HepG2 (cell line): ENCODE measurements at regions not wholly inside any gene's neighbourhood (a gene's known extent, or its start where the extent isn't known, plus 50 kb on each side); places are given as distances from the start of the nearest gene placed in this dataset.

Source experiments
- ATAC-seq: fragments of 200-7000 bp; cut with Tn5 transposase; 3 replicates; pipeline ENCODE4 v1.9.1; 2020; ENCODE audit warnings: mild to moderate bottlenecking, moderate library complexity
- BruUV-seq: library from RNA; stranded (reverse); fragments of 400-500 nt; replicated peaks from 2 replicates; lab custom pipeline; 2021; lab: Mats Ljungman, UMichigan
- CTCF ChIA-PET: fragments of 300-600 bp; formaldehyde crosslinking; extraction: SDS; loops from one replicate; lab custom pipeline; 2021; ENCODE audit warnings: low total read pairs, inconsistent platforms, low intra/inter-chr PET ratio; lab: Yijun Ruan, JAX
- POLR2A ChIA-PET: fragments of 350-600 bp; sonication (Branson Sonifier 250); formaldehyde crosslinking; loops from one replicate; lab custom pipeline; 2020; ENCODE audit warnings: antibody characterized with exemption, inconsistent platforms; lab: Yijun Ruan, JAX
- DNase-seq: peaks from one replicate; pipeline ENCODE4 v3.0.0-alpha.2; 2015; ENCODE audit warnings: low spot score
- FAIRE-seq: peaks from 3 replicates; lab custom pipeline; 2011; peaks lifted over from hg19 to GRCh38; lab: Jason Lieb, UNC
- H2AFZ ChIP-seq: one replicate; pipeline ENCODE4 v1.6.1; 2011; ENCODE audit warnings: low read length, inconsistent platforms
- H3K27ac ChIP-seq: fragments of 300-600 bp; 3 replicates; pipeline ENCODE4 v1.8.0; 2011; ENCODE audit warnings: mixed run types, mild to moderate bottlenecking, mixed read lengths, low read length, inconsistent platforms; ENCODE audit not compliant: insufficient read depth; ENCODE audit errors: extremely low read length
- H3K27me3 ChIP-seq, 2 experiments: fragments of 200-600 bp in 1 of 2; 2 replicates in 1 of 2; 3 replicates in 1 of 2; pipeline versions ENCODE4 v1.6.0 to v1.8.0; 2011; ENCODE audit warnings: low read length in 2 of 2, mild to moderate bottlenecking in 2 of 2, moderate library complexity in 2 of 2, inconsistent platforms in 1 of 2; ENCODE audit not compliant: insufficient read depth in 2 of 2, control insufficient read depth in 1 of 2
- H3K36me3 ChIP-seq, 2 experiments: fragments of 200-600 bp in 1 of 2; replicated peaks in 1 of 2; 2 replicates in 1 of 2; 3 replicates in 1 of 2; pipeline versions ENCODE4 v1.5.1 to v1.8.0; 2011; ENCODE audit warnings: low read length in 2 of 2, inconsistent platforms in 1 of 2; ENCODE audit not compliant: insufficient read depth in 2 of 2, control insufficient read depth in 1 of 2
- H3K4me1 ChIP-seq: 2 replicates; pipeline ENCODE4 v1.5.1; 2012; ENCODE audit warnings: low read length, inconsistent platforms; ENCODE audit not compliant: insufficient read depth
- H3K4me2 ChIP-seq: 2 replicates; pipeline ENCODE4 v1.6.0; 2011; ENCODE audit warnings: low read depth, low read length, inconsistent platforms
- H3K4me3 ChIP-seq, 3 experiments: fragments of 200-600 bp in 1 of 3; sonication (generic), shearing (Covaris generic) in 1 of 3; replicated peaks in 1 of 3; 2 replicates each; pipeline ENCODE4 v1.5.1; 2011 to 2016; ENCODE audit warnings: low read length in 3 of 3, inconsistent platforms in 2 of 3, low read depth in 2 of 3, mild to moderate bottlenecking in 2 of 3, control low read depth in 1 of 3, mixed read lengths in 1 of 3; ENCODE audit not compliant: insufficient read depth in 1 of 3
- H3K79me2 ChIP-seq: one replicate; pipeline ENCODE4 v1.6.1; 2011; ENCODE audit warnings: low read length, inconsistent platforms; ENCODE audit not compliant: insufficient read depth
- H3K9ac ChIP-seq: 2 replicates; pipeline ENCODE4 v1.6.0; 2011; ENCODE audit warnings: mild to moderate bottlenecking, low read depth, low read length, inconsistent platforms; ENCODE audit not compliant: insufficient read depth
- H3K9me3 ChIP-seq: 2 replicates; pipeline ENCODE4 v1.5.1; 2012; ENCODE audit warnings: mild to moderate bottlenecking, low read length
- H4K20me1 ChIP-seq: 2 replicates; pipeline ENCODE4 v1.6.0; 2011; ENCODE audit warnings: inconsistent platforms, mild to moderate bottlenecking, low read length, moderate library complexity; ENCODE audit not compliant: insufficient read depth
- CREB3 ChIP-seq: sonication (generic); formaldehyde crosslinking; IDR thresholded peaks from 2 replicates; pipeline ENCODE4 v1.5.0; 2020; ENCODE audit warnings: missing genetic modification reagents
- FOSL1 ChIP-seq: sonication (generic); formaldehyde crosslinking; IDR thresholded peaks from 2 replicates; pipeline ENCODE4 v1.9.0; 2021; ENCODE audit warnings: missing genetic modification reagents, borderline replicate concordance
- HOXA7 ChIP-seq: sonication (generic); formaldehyde crosslinking; IDR thresholded peaks from 2 replicates; pipeline ENCODE4 v1.8.1; 2022; ENCODE audit warnings: mild to moderate bottlenecking, missing genetic modification reagents, moderate library complexity
- RAD51 ChIP-seq: fragments of 450-650 bp; IDR thresholded peaks from 2 replicates; pipeline ENCODE4 v1.6.1; 2016; ENCODE audit warnings: borderline replicate concordance
- REST ChIP-seq, 2 experiments: IDR thresholded peaks; 2 replicates each; pipeline ENCODE4 v1.6.1; 2011 to 2012; ENCODE audit warnings: low read length in 2 of 2, borderline replicate concordance in 1 of 2, low read depth in 1 of 2, mild to moderate bottlenecking in 1 of 2, moderate library complexity in 1 of 2
- SOX13 ChIP-seq, 3 experiments: fragments of 450-650 bp in 1 of 3; sonication (generic) in 1 of 3; formaldehyde crosslinking in 1 of 3; IDR thresholded peaks in 2 of 3; conservative IDR thresholded peaks in 1 of 3; 2 replicates each; pipeline versions ENCODE4 v1.5.0 to v1.6.1; 2016 to 2020; ENCODE audit warnings: antibody characterized with exemption in 1 of 3, mild to moderate bottlenecking in 1 of 3, missing compliant biosample characterization in 1 of 3, missing genetic modification reagents in 1 of 3, moderate library complexity in 1 of 3
- SP5 ChIP-seq: IDR thresholded peaks from 2 replicates; pipeline ENCODE4 v1.6.1; 2016; ENCODE audit warnings: low read depth, borderline replicate concordance
- ZC3H13 ChIP-seq: sonication (generic); formaldehyde crosslinking; IDR thresholded peaks from 2 replicates; pipeline ENCODE4 v1.8.1; 2023; ENCODE audit warnings: mild to moderate bottlenecking, missing genetic modification reagents, moderate library complexity
- ZNF276 ChIP-seq: sonication (generic); formaldehyde crosslinking; IDR thresholded peaks from 2 replicates; pipeline ENCODE4 v1.4.0; 2020; ENCODE audit warnings: mild to moderate bottlenecking, low read depth, missing genetic modification reagents
- ZNF609 ChIP-seq: sonication (generic); formaldehyde crosslinking; IDR thresholded peaks from 2 replicates; pipeline ENCODE4 v1.4.0; 2020; ENCODE audit warnings: mild to moderate bottlenecking, missing genetic modification reagents, borderline replicate concordance
- WGBS: methylation state at CpG from one replicate; pipeline ENCODE4 v1.1.6; 2017; ENCODE audit warnings: low lambda C conversion rate; 5-methylcytosine and 5-hydroxymethylcytosine counted together
- in situ Hi-C: cut with HindIII; loops from 2 replicates; pipeline ENCODE4 v1.10.0; 2017; ENCODE audit warnings: low pct_unique_long_range_greater_than_20kb; ENCODE audit not compliant: extremely low pct_ligation_motif_present
- intact Hi-C: fragments of 100-400 bp; cut with micrococcal nuclease; formaldehyde crosslinking; loops from one replicate; pipeline ENCODE4 v1.10.0; 2022; ENCODE audit not compliant: unreplicated experiment

GRCh38 chr1:96923753-96924152, 202.2 kb downstream of the PTBP2 start:
- no peak overlapping the region for H2AFZ ChIP-seq

More at GRCh38 chr1:96923753-96924152, 202.2 kb downstream of the PTBP2 start:
- FAIRE-seq (no peak), ATAC-seq (no peak), DNase-seq (no peak)
- no peak overlapping the region for H3K4me2 ChIP-seq
- H3K27me3 ChIP-seq, result no peaks in the 10 kb centered on the region
- H3K27ac ChIP-seq, result no peak overlapping the region
- WGBS, result 0% methylated on average over 1 of the region's 1 CpG
- H4K20me1 ChIP-seq, result no peaks in the 10 kb centered on the region
- TF ChIP-seq CREB3 (CRISPR knock-in tag) (no peak), SP5 (CRISPR knock-in tag) (no peak), FOSL1 (no peak), ZNF609 (CRISPR knock-in tag) (no peak), RAD51 (no peak), SOX13 (IDR thresholded peaks at IDR 0.05) (no peak), SOX13 (CRISPR knock-in tag; conservative IDR thresholded peaks at IDR 0.05 in 1 of 2, IDR thresholded peaks at IDR 0.05 in 1 of 2) (no peak), HOXA7 (no peak), ZC3H13 (no peak), ZNF276 (CRISPR knock-in tag) (no peak), REST (IDR thresholded peaks at IDR 0.05; ENCODE audit: borderline replicate concordance in 1 of 2, low read depth in 1 of 2, low read length in 2 of 2) (no peak)
- no peaks in the 10 kb centered on the region for H3K4me1 ChIP-seq
- H3K4me3 ChIP-seq, result no peak overlapping the region
- no peaks in the 10 kb centered on the region for H3K79me2 ChIP-seq
- H3K9me3 ChIP-seq, result no peaks in the 10 kb centered on the region
- intact Hi-C loops, result no loop called here
- H3K36me3 ChIP-seq, result no peaks in the 10 kb centered on the region
- H3K9ac ChIP-seq, result no peak overlapping the region
- ChIA-PET CTCF (no interaction called here), POLR2A (no interaction called here)
- in situ Hi-C loops, result no loop called here
- no TSS peak for BruUV-seq
